Activated CD8-positive, alpha-beta T cell treated with anti-CD3 and anti-CD28 coated beads for 36 hours (primary cell): ENCODE measurements at regions not wholly inside any gene's neighbourhood (a gene's known extent, or its start where the extent isn't known, plus 50 kb on each side); places are given as distances from the start of the nearest gene placed in this dataset.

Experiments used
- ATAC-seq: fragments of 200-7000 bp; cut with Tn5 transposase; one replicate; pipeline ENCODE4 v1.10.0; 2021; ENCODE audit warnings: mild to moderate bottlenecking, moderate library complexity
- CTCF ChIA-PET: fragments of 350-600 bp; sonication (Branson Sonifier 250); formaldehyde crosslinking; loops from one replicate; lab custom pipeline; 2021; ENCODE audit warnings: antibody characterized with exemption; lab: Charles Lee
- POLR2A ChIA-PET: fragments of 350-600 bp; sonication (Branson Sonifier 250); formaldehyde crosslinking; loops from one replicate; lab custom pipeline; 2021; ENCODE audit warnings: antibody characterized with exemption; lab: Charles Lee
- DNase-seq: peaks from one replicate; pipeline ENCODE4 v3.0.0-alpha.2; 2020
- H3K27ac Mint-ChIP-seq: one replicate; pipeline ENCODE4 v1.8.0; 2021; ENCODE audit warnings: mild to moderate bottlenecking, mixed read lengths
- H3K27me3 Mint-ChIP-seq: one replicate; pipeline ENCODE4 v1.8.0; 2021; ENCODE audit warnings: mixed read lengths
- H3K36me3 Mint-ChIP-seq: one replicate; pipeline ENCODE4 v1.8.0; 2021; ENCODE audit warnings: low read depth, mixed read lengths
- H3K4me1 Mint-ChIP-seq: one replicate; pipeline ENCODE4 v1.8.0; 2021; ENCODE audit warnings: low read depth, mixed read lengths
- H3K4me3 Mint-ChIP-seq: one replicate; pipeline ENCODE4 v1.8.0; 2021; ENCODE audit warnings: mild to moderate bottlenecking, moderate library complexity, mixed read lengths
- H3K9me3 Mint-ChIP-seq: one replicate; pipeline ENCODE4 v1.8.0; 2021; ENCODE audit warnings: mixed read lengths
- CTCF ChIP-seq: fragments of 200-600 bp; IDR thresholded peaks from one replicate; pipeline ENCODE4 v1.8.0; 2022; ENCODE audit warnings: antibody characterized with exemption, mild to moderate bottlenecking
- intact Hi-C: fragments of 100-400 bp; cut with micrococcal nuclease; formaldehyde crosslinking; loops from one replicate; pipeline ENCODE4 v1.10.0; 2022

- CTCF ChIA-PET = no interaction called here
- no peak for TF ChIP-seq CTCF
- H3K27ac Mint-ChIP-seq = no peak overlapping the region
- POLR2A ChIA-PET = no interaction called here
- no peaks in the 10 kb centered on the region for H3K36me3 Mint-ChIP-seq
- no peaks in the 10 kb centered on the region for H3K9me3 Mint-ChIP-seq
- peaks cover 12% of the 10 kb centered on the region for H3K4me1 Mint-ChIP-seq
- H3K4me3 Mint-ChIP-seq = no peak overlapping the region
- no peak for ATAC-seq
- no peaks in the 10 kb centered on the region for H3K27me3 Mint-ChIP-seq
- no peak for DNase-seq
- intact Hi-C loops = no loop called here
Observed at GRCh38 chr14:97657609-97658008, 860.4 kb downstream of the VRK1 start.

GRCh38 chr14:97687944-97688630 is 890.9 kb downstream of the VRK1 start:
- no peaks in the 10 kb centered on the region for H3K36me3 Mint-ChIP-seq
- TF ChIP-seq CTCF = no peak
- no peak for DNase-seq
- POLR2A ChIA-PET = no interaction called here
- H3K27me3 Mint-ChIP-seq = no peaks in the 10 kb centered on the region
- CTCF ChIA-PET = no interaction called here
- no peaks in the 10 kb centered on the region for H3K9me3 Mint-ChIP-seq
- peaks cover 2% of the 10 kb centered on the region for H3K4me1 Mint-ChIP-seq
- no peak overlapping the region for H3K4me3 Mint-ChIP-seq
- intact Hi-C loops = no loop called here
- no peak for ATAC-seq
- H3K27ac Mint-ChIP-seq = no peak overlapping the region

- no peaks in the 10 kb centered on the region for H3K27me3 Mint-ChIP-seq
- CTCF ChIA-PET = no interaction called here
- TF ChIP-seq CTCF = no peak
- no peak overlapping the region for H3K4me3 Mint-ChIP-seq
- no peaks in the 10 kb centered on the region for H3K9me3 Mint-ChIP-seq
- ATAC-seq (no peak), DNase-seq (no peak)
- POLR2A ChIA-PET = no interaction called here
- H3K36me3 Mint-ChIP-seq = no peaks in the 10 kb centered on the region
- intact Hi-C loops = no loop called here
- no peak overlapping the region for H3K27ac Mint-ChIP-seq
- H3K4me1 Mint-ChIP-seq = peaks cover 2% of the 10 kb centered on the region
Observed at GRCh38 chr14:97688631-97689336, 891.6 kb downstream of the VRK1 start.

GRCh38 chr14:97692084-97692483 is 894.9 kb downstream of the VRK1 start:
- Mint-ChIP-seq H3K27ac (no peak overlapping the region), H3K27me3 (no peaks in the 10 kb centered on the region), H3K36me3 (no peaks in the 10 kb centered on the region), H3K9me3 (no peaks in the 10 kb centered on the region), H3K4me1 (peaks cover 4% of the 10 kb centered on the region), H3K4me3 (no peak overlapping the region)
- no peak for TF ChIP-seq CTCF
- intact Hi-C loops = no loop called here
- ATAC-seq (no peak), DNase-seq (no peak)
- POLR2A ChIA-PET = interaction anchor here (1.5 kb wide), 1 partner anchor 12 kb away, joined by 4 read pairs; no protein-coding TSS in a partner anchor
- CTCF ChIA-PET = no interaction called here

GRCh38 chr14:97695456-97695981 is 898.3 kb downstream of the VRK1 start:
- intact Hi-C loops = no loop called here
- TF ChIP-seq CTCF = no peak
- H3K36me3 Mint-ChIP-seq = peaks cover 3% of the 10 kb centered on the region
- POLR2A ChIA-PET = no interaction called here
- no peak overlapping the region for H3K4me3 Mint-ChIP-seq
- no peaks in the 10 kb centered on the region for H3K27me3 Mint-ChIP-seq
- H3K9me3 Mint-ChIP-seq = peaks cover 12% of the 10 kb centered on the region
- H3K4me1 Mint-ChIP-seq = peaks cover 22% of the 10 kb centered on the region
- CTCF ChIA-PET = no interaction called here
- DNase-seq = no peak
- no peak overlapping the region for H3K27ac Mint-ChIP-seq
- ATAC-seq = no peak
